Glomerular endothelial cell (primary cell): ENCODE measurements at regions not wholly inside any gene's neighbourhood (a gene's known extent, or its start where the extent isn't known, plus 50 kb on each side); places are given as distances from the start of the nearest gene placed in this dataset.
"Not testable (repeated sequence)": the region's sequence is repeated elsewhere in the genome, so short reads cannot be mapped to it uniquely, and the experiment has no call there.

Experiments
- DNase-seq: peaks from one replicate; pipeline ENCODE4 v3.0.0-alpha.2; 2011; ENCODE audit warnings: low read depth, low spot score; ENCODE audit errors: extremely low read depth

GRCh38 chr2:14904378-14904777 lies 271.9 kb downstream of the LRATD1 start:
- not testable (repeated sequence) for DNase-seq

- no peak for DNase-seq
Observed at GRCh38 chr2:14905571-14905970, 273.1 kb downstream of the LRATD1 start.

GRCh38 chr2:14907014-14907612 lies 274.6 kb downstream of the LRATD1 start:
- DNase-seq = no peak

GRCh38 chr2:14909795-14910194 lies 277.3 kb downstream of the LRATD1 start:
- no peak for DNase-seq

GRCh38 chr2:14910654-14911053 lies 278.1 kb downstream of the LRATD1 start:
- no peak for DNase-seq

- DNase-seq = no peak
Observed at GRCh38 chr2:14915983-14916382, 283.5 kb downstream of the LRATD1 start.

- no peak for DNase-seq
Observed at GRCh38 chr2:14923820-14924580, 291.5 kb downstream of the LRATD1 start.

GRCh38 chr2:14925471-14925870 lies 293.0 kb downstream of the LRATD1 start:
- DNase-seq = no peak

- no peak for DNase-seq
Observed at GRCh38 chr2:14927021-14927564, 294.6 kb downstream of the LRATD1 start.

- DNase-seq = no peak
Observed at GRCh38 chr2:14928056-14928455, 295.5 kb downstream of the LRATD1 start.

- no peak for DNase-seq
Observed at GRCh38 chr2:14930441-14930840, 297.9 kb downstream of the LRATD1 start.

- no peak for DNase-seq
Observed at GRCh38 chr2:14932285-14932684, 299.8 kb downstream of the LRATD1 start.

GRCh38 chr2:14933753-14934152 lies 301.2 kb downstream of the LRATD1 start:
- DNase-seq = no peak

- DNase-seq = no peak
Observed at GRCh38 chr2:14936426-14936825, 303.9 kb downstream of the LRATD1 start.

- no peak for DNase-seq
Observed at GRCh38 chr2:14937336-14937735, 304.8 kb downstream of the LRATD1 start.

GRCh38 chr2:14941151-14941631 lies 308.7 kb downstream of the LRATD1 start:
- no peak for DNase-seq

GRCh38 chr2:14942987-14943386 lies 310.5 kb downstream of the LRATD1 start:
- DNase-seq = no peak

GRCh38 chr2:14944562-14945346 lies 312.2 kb downstream of the LRATD1 start:
- no peak for DNase-seq

GRCh38 chr2:14951569-14952285 lies 319.2 kb downstream of the LRATD1 start:
- DNase-seq = no peak

GRCh38 chr2:14952400-14952963 lies 320.0 kb downstream of the LRATD1 start:
- DNase-seq = no peak
